ENCODE measurements at regions not wholly inside any gene's neighbourhood (a gene's known extent, or its start where the extent isn't known, plus 50 kb on each side); places are given as distances from the start of the nearest gene placed in this dataset.
"Not testable (repeated sequence)": the region's sequence is repeated elsewhere in the genome, so short reads cannot be mapped to it uniquely, and the experiment has no call there.

- peak; percentile 9 for DNase-seq (ENCODE audit: low spot score)
Observed at GRCh38 chr7:69301253-69301652, 297.0 kb upstream of the AUTS2 start.

- DNase-seq (ENCODE audit: low spot score), result no peak
Observed at GRCh38 chr7:69309601-69310000, 288.7 kb upstream of the AUTS2 start.

- no peak for DNase-seq (ENCODE audit: low spot score)
Observed at GRCh38 chr7:69311489-69311888, 286.8 kb upstream of the AUTS2 start.

DNA sequence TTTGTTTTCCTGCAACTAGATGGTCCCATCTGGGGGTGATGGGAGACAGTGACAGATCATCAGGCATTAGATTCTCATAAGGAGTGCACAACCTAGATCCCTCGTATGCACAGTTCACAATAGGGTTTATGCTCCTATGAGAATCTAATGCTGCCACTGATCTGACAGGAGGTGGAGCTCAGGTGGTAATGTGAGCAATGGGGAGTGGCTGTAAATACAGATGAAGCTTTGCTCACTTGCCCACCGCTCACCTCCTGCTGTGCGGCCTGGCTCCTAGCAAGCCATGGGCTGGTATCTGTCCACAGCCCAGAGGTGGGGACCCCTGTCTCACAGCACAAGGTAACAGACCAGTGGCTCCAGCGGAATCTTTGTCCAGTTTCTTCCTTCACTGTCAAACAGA, 284.4 kb upstream of the AUTS2 start:
- DNase-seq (ENCODE audit: low spot score), result not testable (repeated sequence)

DNA sequence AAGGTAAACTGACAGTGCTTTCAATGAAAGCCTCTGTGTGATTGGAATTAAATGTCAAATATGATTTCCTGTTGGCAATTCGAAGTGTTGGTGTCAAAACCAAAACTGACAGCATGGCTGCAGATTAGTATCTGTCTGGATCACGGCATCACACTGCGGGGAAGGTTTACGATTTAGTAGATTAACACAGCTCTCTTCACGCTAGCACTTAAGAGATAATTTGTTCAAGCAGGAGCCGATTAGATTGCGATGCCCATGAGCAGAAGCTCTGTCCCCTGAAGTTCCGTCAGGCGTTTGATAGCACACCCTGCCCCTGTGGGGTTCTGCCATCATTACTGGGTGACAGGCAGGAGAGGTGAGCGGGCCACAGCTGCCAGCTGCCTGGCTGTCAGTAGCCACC, 279.5 kb upstream of the AUTS2 start:
- DNase-seq (ENCODE audit: low spot score), result no peak

- DNase-seq (ENCODE audit: low spot score), result no peak
Observed at GRCh38 chr7:69328516-69328915, 269.8 kb upstream of the AUTS2 start.

- no peak for DNase-seq (ENCODE audit: low spot score)
Observed at GRCh38 chr7:69334701-69335100, 263.6 kb upstream of the AUTS2 start.

GRCh38 chr7:69335331-69335730, 262.9 kb upstream of the AUTS2 start:
- DNase-seq (ENCODE audit: low spot score), result no peak

DNA sequence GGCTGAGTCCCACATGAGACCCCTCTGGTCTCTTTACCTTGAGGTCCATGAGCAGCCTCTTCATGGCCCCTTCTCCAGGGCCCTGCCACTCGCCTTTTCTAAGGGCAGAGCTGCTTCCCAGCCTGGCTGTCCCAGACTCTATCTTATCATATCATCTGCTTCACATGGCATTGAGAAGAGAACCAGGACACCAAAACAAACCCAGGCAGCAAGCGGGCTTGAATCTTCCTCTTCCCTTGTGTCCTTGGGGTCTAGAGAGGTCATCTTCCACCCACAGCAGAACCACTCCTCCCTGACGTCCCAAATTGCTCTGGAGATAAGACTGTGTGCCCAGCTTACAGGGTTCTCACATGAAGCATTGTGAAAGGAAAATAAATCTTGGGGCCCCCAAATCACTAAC, 261.3 kb upstream of the AUTS2 start:
- DNase-seq (ENCODE audit: low spot score), result no peak

DNA sequence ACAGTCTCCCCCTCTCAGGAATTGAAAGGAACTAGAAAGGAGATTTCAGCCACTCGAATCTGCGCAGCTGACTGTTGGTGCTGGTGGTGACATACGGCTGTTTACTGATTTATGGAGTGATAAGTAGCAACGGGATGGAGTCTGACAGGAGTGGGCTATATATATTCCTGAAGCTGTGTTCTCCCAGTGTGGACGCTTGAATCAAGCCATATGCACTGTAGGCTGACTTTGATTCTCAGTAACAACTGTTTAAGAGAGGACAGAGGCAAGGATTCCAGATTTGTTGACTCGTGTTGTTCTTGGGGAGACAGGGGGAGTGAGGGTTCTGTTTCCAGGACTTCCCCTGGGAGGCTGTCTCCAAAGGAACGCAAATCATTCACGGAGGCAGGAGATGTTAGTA, 260.1 kb upstream of the AUTS2 start:
- peak; percentile 20 for DNase-seq (ENCODE audit: low spot score)

GRCh38 chr7:69341288-69341687, 257.0 kb upstream of the AUTS2 start:
- no peak for DNase-seq (ENCODE audit: low spot score)

GRCh38 chr7:69342154-69342884, 256.0 kb upstream of the AUTS2 start:
- DNase-seq (ENCODE audit: low spot score), result no peak

DNA sequence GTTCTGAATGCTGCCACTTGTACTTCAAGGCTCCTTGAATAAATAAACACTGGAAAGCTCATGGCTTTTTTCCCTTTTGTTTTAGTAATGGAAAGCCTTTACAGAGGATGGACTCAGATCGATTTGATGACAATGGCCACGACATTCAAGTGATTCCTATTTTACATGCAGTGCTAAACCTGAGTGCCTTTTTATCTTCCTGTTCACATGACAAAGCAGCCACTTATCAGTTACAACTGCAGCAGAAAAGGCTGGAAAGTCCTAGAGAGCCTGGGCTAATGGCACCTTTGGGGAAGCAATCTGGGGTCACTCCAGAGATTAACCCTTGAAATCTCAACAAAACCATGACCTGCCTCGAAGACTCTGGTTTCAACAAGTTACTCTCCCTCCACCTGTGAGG, 249.0 kb upstream of the AUTS2 start:
- no peak for DNase-seq (ENCODE audit: low spot score)

DNA sequence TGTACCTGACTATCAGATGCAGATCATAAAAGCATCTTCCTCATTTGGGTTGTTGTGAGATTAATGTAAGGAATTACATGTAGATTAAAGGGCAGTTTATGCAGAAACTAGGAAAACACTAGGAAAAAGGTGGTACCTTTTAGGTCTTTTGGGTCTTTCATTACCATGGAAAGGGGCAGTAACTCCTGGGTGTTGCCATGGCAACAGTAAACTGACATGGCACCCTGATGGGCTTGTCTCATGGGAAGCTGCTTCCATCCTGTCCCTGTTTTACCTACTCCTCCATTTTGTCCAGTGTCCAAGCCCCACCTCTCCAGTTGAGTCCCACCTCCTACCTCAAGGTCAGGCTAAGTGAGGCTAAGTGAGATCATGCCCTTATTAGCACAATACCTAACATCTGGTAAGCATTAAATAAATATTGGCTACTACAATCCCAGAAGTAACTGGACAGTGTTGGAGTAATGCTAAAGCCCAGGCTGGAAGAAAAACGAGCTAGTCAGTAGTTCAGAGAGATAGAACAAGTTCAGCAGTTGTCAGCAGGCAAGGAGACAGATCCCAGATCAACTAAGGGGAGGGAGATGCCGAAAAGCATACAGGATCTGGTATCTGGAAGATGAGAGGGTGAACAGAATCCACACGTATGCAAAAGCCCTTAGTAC, 240.0 kb upstream of the AUTS2 start:
- DNase-seq (ENCODE audit: low spot score), result peak; percentile 98

DNA sequence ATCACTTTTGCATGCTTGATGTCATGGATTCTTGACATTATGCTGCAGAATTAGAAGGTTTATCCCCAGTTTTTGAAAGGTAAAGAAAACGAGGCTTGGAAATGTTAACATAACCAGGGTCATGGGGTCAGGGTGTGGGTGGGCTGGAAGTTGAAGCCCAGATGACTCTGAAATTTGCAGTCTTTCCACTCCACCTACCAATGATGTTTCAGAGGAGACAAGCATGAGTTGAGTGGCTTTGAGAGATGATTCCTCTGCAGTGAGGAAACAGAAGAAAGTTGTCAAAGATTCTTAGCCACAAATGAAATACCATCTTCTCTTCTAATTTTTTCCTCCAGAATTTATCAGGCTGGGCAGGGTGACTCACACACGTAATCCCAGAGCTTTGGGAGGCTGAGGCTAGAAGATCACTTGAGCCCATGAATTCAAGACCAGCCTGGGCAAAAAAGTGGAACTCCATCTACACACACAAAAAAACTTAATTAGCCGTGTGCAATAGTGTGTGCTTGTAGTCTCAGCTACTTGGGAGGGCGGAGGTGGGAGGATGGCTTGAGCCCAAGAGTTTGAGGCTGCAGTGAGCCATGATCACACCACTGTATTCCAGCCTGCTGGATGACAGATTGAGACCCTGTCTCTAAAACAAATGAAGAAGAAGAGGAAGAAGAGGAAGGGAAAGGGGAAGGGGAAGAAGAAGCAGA, 239.1 kb upstream of the AUTS2 start:
- DNase-seq (ENCODE audit: low spot score), result peak; percentile 96

DNA sequence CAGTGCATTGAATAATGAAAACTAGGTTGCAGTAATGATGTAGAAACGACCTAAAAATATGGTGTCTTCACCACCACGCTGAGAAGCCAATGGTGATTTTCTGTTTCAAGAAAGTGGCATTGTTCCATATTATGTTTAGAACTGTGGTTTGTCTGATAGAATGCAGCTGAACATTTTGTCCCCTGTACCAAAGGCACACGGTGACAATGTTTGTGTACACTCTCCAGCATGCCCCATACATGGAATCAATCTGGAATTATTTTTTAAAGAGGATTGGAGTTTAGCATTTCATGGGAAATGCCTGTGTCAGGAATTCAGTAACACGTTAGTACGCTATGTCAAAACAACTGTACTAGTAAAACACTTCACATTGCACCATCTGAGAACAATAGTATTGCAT, 237.4 kb upstream of the AUTS2 start:
- DNase-seq (ENCODE audit: low spot score), result no peak

GRCh38 chr7:69363136-69363535, 235.1 kb upstream of the AUTS2 start:
- DNase-seq (ENCODE audit: low spot score), result no peak

DNA sequence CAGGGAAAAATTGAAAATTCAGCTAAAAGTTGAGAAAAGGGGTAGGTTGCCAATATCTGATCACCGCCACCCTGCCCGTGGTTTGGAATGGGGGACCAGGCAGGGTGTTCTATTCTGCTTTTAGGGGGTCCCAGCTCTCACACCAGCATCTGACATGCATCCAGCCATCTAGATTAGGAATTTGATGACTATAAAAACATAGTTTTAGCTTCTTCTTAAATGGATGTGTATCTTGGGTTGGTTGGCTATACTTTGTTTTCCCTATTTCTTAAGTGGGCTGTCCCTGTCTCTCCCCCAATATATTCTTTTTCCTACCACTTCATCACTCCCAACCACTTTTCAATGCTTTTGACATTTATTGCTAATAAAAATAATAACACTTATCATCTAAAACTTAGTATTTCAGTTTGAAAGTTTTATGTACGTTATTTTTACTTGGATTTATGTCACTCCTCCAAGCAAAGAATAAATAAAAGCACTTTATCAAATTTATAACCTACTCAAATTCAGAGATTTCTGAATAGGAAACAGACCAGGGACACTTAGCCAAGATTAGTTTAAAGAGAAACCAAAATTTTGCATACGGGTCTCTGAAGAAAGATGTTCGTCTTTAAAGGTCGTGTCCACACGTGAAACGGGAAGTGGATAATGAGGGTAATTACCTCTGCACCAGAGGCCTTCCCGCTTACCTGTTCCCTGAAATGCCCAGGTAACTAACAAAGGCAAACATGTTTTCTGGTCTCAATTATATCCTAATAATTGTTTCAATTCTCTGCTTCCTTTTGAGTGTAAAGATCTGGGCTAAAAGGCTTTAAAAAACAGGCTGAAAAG, 233.2 kb upstream of the AUTS2 start:
- peak; percentile 38 for DNase-seq (ENCODE audit: low spot score)

DNA sequence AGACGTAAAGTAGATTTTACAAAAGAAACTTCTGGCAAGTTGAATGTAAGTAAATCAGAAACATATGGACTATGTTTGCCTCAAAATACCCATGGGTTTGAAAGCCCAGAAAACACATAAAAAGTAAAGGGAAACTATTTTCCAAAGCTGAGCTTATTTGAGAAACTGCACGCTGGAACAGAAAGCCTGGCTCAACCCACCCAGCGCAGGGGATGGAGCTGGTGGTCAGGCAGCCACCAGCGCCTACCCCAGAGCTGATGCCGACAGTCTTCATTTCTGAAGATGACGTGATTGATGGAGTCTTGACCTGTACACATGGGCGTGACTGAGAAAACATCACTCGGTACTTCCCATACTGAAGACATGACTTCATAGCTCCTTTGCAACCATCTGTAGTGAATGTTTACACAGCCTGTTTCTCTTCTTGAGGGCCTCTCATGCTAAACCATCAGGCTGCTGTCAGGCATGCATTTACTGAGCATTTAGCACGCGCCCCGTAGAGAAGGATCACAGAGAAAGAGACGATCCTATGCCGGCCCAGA, 232.6 kb upstream of the AUTS2 start:
- DNase-seq (ENCODE audit: low spot score), result peak; percentile 69

DNA sequence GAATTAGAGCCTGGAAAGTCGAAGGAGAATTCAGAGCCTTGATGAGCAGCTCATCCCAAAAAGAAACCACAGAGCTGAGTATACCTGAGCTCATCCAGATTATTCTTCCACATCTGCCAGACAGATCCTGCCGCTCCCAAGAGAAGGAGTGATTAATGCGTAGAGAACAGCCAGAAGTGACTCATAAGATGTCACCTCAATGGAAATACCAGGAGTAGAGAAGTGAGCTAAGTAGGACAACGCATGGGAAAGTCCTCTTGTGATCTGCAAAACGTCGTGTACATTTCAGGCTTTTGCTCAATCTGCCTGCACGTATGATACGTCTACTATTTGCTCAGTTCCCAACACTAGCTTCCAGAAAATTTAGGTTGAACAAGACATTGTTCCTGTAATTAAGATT, 230.5 kb upstream of the AUTS2 start:
- no peak for DNase-seq (ENCODE audit: low spot score)

DNA sequence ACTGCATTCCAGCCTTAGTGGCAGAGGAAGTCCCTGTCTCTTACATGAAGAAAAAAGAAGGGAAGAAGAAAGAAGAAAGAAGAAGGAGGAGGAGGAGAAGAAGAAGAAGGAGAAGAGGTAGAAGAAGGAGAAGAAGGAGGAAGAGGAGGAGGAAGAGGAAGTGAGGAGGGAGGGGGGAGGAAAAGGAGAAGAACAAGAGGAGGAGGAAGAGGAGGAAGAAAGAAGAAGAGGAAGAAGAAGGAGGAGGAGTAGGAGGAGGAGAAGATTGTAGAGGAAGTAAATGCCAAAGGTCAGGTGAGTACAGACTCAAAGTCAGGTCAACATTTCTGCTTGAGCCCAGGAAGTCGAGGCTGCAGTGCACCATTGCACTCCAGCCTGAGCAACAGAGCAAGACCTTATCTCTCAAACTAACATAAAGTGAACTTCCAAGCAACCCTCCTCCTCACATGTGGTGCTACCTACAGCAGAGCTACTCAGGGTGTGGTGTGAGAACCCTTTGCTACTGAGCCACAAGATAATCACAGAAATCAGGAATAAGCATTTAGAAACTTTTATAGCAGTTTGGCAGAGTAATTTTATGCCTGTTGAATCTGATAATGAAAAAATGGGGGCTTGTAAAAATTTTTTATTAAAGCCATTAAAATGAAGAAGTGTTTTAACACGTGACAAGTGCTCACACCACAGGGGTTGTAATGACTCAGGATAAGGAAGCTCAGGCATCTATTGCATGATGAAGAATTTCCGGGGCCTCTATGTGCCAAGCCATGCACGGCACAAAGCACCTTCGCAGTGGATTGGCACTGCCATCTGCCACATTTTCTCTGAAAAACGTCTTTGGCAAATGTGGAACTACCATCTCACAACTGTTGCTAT, 224.9 kb upstream of the AUTS2 start:
- DNase-seq (ENCODE audit: low spot score), result peak; percentile 28

Measured in umbilical cord (tissue), 1 donor.